Activated CD4-positive, alpha-beta T cell treated with anti-CD3 and anti-CD28 coated beads, Interleukin-2, amount 10 ng/mL, durations not matched to agents 24 days and 14 days (primary cell): ENCODE measurements at regions not wholly inside any gene's neighbourhood (a gene's known extent, or its start where the extent isn't known, plus 50 kb on each side); places are given as distances from the start of the nearest gene placed in this dataset.
"Not testable (repeated sequence)": the region's sequence is repeated elsewhere in the genome, so short reads cannot be mapped to it uniquely, and the experiment has no call there.

Source experiments
- DNase-seq: peaks from one replicate; pipeline ENCODE4 v3.0.0; 2022
- H3K27ac Mint-ChIP-seq: one replicate; pipeline ENCODE4 v1.8.0; 2022; ENCODE audit warnings: mild to moderate bottlenecking, mixed read lengths
- H3K27me3 Mint-ChIP-seq: one replicate; pipeline ENCODE4 v1.8.0; 2022; ENCODE audit warnings: mixed read lengths
- H3K36me3 Mint-ChIP-seq: one replicate; pipeline ENCODE4 v1.8.0; 2022; ENCODE audit warnings: low read depth, mild to moderate bottlenecking, mixed read lengths
- H3K4me1 Mint-ChIP-seq: one replicate; pipeline ENCODE4 v1.8.0; 2021; ENCODE audit warnings: mixed read lengths
- H3K4me3 Mint-ChIP-seq: one replicate; pipeline ENCODE4 v1.8.0; 2022; ENCODE audit warnings: mild to moderate bottlenecking, moderate library complexity, mixed read lengths
- H3K9me3 Mint-ChIP-seq: one replicate; pipeline ENCODE4 v1.8.0; 2021; ENCODE audit warnings: mixed read lengths
- intact Hi-C: fragments of 100-400 bp; cut with micrococcal nuclease; formaldehyde crosslinking; loops from one replicate; pipeline ENCODE4 v1.15.1; 2023

GRCh38 chr15:81653259-81653658 lies 279.2 kb upstream of the TMC3 start:
- Mint-ChIP-seq H3K9me3 (peaks cover 3% of the 10 kb centered on the region), H3K4me1 (no peaks in the 10 kb centered on the region), H3K36me3 (no peaks in the 10 kb centered on the region), H3K27ac (no peak overlapping the region), H3K4me3 (no peak overlapping the region), H3K27me3 (no peaks in the 10 kb centered on the region)
- intact Hi-C loops: no loop called here
- no peak for DNase-seq

DNA sequence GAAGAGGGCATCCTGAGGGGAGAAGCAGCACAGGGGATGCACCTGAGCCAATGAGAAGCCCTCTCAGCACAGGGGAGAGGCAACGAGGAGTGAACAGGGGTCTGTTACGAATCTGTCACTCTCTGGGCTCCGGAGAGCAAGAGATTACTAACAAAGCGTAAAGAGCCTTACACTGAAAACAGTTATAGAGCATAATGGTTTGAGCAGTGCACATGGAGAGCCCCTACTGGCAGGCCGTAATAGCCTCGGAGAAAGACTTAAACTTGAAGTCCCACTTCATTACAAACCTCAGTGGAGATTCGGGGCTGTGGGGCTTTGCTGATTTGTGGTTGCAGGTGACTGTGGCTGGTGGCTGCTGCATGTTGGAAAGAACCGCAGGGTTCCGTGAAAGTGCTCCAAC lies 271.5 kb upstream of the TMC3 start:
- Mint-ChIP-seq H3K36me3 (no peaks in the 10 kb centered on the region), H3K4me3 (no peak overlapping the region), H3K9me3 (no peaks in the 10 kb centered on the region), H3K27ac (no peak overlapping the region), H3K27me3 (no peaks in the 10 kb centered on the region), H3K4me1 (no peaks in the 10 kb centered on the region)
- intact Hi-C loops: no loop called here
- no peak for DNase-seq

DNA sequence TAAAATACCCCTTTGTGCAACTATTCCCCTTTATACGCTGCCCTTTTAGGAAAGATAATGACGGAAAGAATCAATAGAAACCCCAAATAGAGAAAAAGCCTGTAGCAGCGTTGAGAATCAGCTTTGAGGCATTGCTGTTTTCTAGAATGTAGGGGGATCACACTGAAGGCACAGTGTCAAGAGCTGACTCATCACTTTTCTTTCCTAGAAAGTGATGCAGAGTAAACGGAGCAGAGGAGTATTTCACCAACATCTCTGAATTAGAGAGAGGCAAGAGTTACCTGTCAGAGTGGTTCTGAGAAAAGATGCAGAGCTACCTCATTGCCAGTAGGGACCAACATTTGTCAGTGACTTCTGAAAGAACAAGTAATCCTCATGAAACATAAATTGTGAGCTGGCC lies 269.8 kb upstream of the TMC3 start:
- no peaks in the 10 kb centered on the region for H3K27me3 Mint-ChIP-seq
- intact Hi-C loops: no loop called here
- H3K4me3 Mint-ChIP-seq: no peak overlapping the region
- H3K27ac Mint-ChIP-seq: no peak overlapping the region
- no peaks in the 10 kb centered on the region for H3K4me1 Mint-ChIP-seq
- no peaks in the 10 kb centered on the region for H3K9me3 Mint-ChIP-seq
- no peak for DNase-seq
- H3K36me3 Mint-ChIP-seq: no peaks in the 10 kb centered on the region

DNA sequence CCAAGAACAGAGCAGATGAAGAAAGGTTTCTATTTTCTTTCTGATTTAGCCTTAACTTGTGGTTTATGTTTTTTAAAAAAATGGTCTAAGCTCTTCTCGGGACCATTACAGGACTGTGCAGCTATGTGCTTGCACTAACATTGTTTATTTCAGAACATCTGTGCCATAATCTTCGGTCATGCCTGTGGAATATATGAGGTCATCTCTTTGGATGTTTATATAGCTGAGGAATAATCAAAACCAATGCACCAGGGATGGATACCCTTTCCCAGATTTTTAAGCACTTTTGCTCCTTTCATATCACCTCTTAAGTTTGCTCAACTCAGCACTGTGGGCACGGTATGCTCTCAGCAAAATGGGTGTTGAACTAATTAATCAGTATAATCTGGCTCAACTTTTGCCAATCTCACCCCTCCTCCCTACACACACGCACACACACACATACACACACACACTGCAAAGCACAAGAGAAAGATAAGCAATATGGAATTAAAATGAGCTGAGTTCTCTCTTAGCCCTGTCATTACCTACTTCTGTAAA lies 268.5 kb upstream of the TMC3 start:
- Mint-ChIP-seq H3K4me1 (no peaks in the 10 kb centered on the region), H3K27ac (no peak overlapping the region), H3K36me3 (no peaks in the 10 kb centered on the region), H3K9me3 (no peaks in the 10 kb centered on the region), H3K4me3 (no peak overlapping the region), H3K27me3 (no peaks in the 10 kb centered on the region)
- DNase-seq: no peak
- intact Hi-C loops: no loop called here

GRCh38 chr15:81636064-81636463 lies 262.1 kb upstream of the TMC3 start:
- H3K4me1 Mint-ChIP-seq, DNase-seq, H3K9me3 Mint-ChIP-seq, H3K36me3 Mint-ChIP-seq, H3K27ac Mint-ChIP-seq, H3K27me3 Mint-ChIP-seq, intact Hi-C loops, H3K4me3 Mint-ChIP-seq: not testable (repeated sequence)

DNA sequence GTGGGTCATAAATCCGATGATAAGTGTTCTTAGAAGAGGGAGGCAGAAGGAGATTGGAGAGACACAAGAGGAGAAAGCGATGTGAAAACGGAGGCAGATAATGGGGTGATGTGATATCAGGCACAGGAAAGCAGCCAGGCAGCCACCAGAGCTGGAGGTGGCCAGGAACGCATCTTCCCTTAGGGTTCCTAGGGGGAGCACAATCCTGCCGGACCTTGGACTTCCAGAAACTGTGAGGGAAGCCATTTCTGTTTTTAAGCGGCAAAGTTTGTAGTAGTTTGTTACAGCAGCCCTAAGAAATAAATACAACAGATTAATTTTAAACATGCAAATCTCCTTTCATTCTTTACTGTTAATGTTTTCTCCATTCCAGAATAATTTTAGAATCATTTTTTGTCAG lies 259.9 kb upstream of the TMC3 start:
- Mint-ChIP-seq H3K36me3 (no peaks in the 10 kb centered on the region), H3K4me1 (no peaks in the 10 kb centered on the region), H3K4me3 (no peak overlapping the region), H3K27me3 (no peaks in the 10 kb centered on the region), H3K9me3 (no peaks in the 10 kb centered on the region), H3K27ac (no peak overlapping the region)
- intact Hi-C loops: no loop called here
- no peak for DNase-seq

DNA sequence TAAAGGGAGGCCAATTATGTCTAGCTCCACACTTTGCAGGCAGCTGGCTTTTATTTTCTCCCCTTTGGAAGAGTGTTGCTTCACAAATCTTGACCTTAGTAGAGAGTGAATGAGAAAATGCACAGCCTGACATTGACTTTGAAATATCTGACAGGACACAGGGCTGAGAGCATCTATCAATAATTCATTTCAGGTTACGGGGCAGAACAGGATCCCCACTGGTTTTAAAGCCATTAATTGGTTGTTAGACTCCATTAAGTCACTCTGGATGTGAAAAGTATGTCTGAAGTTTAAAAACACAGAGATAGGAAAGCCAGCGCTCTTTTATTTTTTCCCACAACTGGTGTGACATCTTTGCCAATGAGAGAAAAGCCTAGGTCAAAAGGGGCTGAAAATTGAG lies 251.9 kb upstream of the TMC3 start:
- no peak overlapping the region for H3K4me3 Mint-ChIP-seq

DNA sequence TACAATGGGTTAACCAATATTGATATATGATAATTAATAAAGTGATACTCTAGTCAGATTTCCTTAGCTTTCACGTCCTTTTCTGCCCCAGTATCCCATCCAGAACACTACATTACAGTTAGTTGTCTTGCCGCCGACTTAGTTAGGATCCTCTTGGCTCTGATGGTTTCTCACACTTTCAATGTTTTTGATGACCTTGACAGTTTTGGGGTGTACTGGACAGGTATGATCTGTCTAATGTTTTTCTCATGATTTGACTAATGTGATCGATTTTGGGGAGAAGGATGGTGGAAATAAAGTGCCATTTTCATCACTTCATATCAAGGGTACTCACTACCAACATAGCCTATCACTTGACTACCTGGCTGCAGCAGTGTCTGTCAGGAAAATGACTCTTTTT lies 245.0 kb upstream of the TMC3 start:
- Mint-ChIP-seq H3K36me3 (no peaks in the 10 kb centered on the region), H3K4me3 (no peak overlapping the region), H3K27ac (no peak overlapping the region), H3K27me3 (no peaks in the 10 kb centered on the region), H3K9me3 (no peaks in the 10 kb centered on the region), H3K4me1 (no peaks in the 10 kb centered on the region)
- DNase-seq: peak; percentile 20
- intact Hi-C loops: no loop called here

More for the DNA sequence above, 251.9 kb upstream of the TMC3 start:
- Mint-ChIP-seq H3K36me3 (no peaks in the 10 kb centered on the region), H3K27me3 (peaks cover 6% of the 10 kb centered on the region), H3K9me3 (peaks cover 6% of the 10 kb centered on the region), H3K27ac (no peak overlapping the region), H3K4me1 (no peaks in the 10 kb centered on the region)
- intact Hi-C loops: no loop called here
- DNase-seq: peak; percentile 14

DNA sequence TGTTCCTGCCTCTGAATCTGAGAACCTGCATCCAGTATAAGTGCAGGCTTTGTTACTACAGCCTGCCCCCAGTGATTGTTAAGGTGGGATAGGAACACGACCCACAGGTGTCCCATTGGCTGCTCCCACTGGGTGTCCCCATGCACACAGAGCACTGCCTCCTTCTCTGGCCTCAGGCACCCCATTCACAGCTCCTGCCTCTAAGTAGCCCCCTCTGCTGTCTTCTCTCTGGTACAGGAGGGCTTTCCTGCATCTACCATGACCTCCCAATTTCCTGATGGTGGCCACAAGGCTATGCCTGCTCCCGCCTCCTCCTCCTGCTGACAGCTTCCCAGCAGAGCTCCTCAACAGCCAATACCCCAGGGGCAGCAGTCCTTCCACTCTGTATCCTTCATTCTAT lies 238.6 kb upstream of the TMC3 start:
- Mint-ChIP-seq H3K36me3 (no peaks in the 10 kb centered on the region), H3K4me3 (no peak overlapping the region), H3K27me3 (peaks cover 7% of the 10 kb centered on the region), H3K4me1 (no peaks in the 10 kb centered on the region), H3K9me3 (no peaks in the 10 kb centered on the region), H3K27ac (no peak overlapping the region)
- peak; percentile 41 for DNase-seq
- intact Hi-C loops: no loop called here

DNA sequence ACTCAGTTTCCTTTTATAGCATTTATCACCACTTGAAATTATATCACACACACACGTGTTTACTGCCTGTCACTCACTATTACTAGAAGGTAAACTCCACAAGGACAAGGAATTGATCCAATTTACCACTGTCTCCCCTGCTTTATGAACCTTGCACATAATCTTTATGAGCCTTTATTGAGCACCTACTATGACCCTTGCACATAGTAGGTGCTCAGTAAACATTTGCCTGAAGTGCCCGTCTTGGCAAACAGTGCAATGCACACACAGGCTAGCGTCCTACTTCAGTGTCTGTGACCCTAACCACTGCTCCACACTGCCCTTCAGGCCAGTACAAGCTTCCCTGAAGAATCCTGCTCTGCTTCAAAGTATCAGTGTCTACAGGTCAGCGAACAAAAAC lies 237.7 kb upstream of the TMC3 start:
- intact Hi-C loops: no loop called here
- no peaks in the 10 kb centered on the region for H3K36me3 Mint-ChIP-seq
- H3K27ac Mint-ChIP-seq: no peak overlapping the region
- DNase-seq: peak; percentile 24
- peaks cover 7% of the 10 kb centered on the region for H3K27me3 Mint-ChIP-seq
- H3K9me3 Mint-ChIP-seq: no peaks in the 10 kb centered on the region
- no peaks in the 10 kb centered on the region for H3K4me1 Mint-ChIP-seq
- no peak overlapping the region for H3K4me3 Mint-ChIP-seq

GRCh38 chr15:81608309-81608829 lies 234.4 kb upstream of the TMC3 start:
- intact Hi-C loops: no loop called here
- H3K27ac Mint-ChIP-seq: no peak overlapping the region
- no peaks in the 10 kb centered on the region for H3K36me3 Mint-ChIP-seq
- H3K4me3 Mint-ChIP-seq: no peak overlapping the region
- peaks cover 7% of the 10 kb centered on the region for H3K27me3 Mint-ChIP-seq
- DNase-seq: no peak
- no peaks in the 10 kb centered on the region for H3K9me3 Mint-ChIP-seq
- H3K4me1 Mint-ChIP-seq: no peaks in the 10 kb centered on the region

- Mint-ChIP-seq H3K4me1 (no peaks in the 10 kb centered on the region), H3K4me3 (no peak overlapping the region), H3K27ac (no peak overlapping the region), H3K9me3 (no peaks in the 10 kb centered on the region), H3K36me3 (no peaks in the 10 kb centered on the region), H3K27me3 (peaks cover 4% of the 10 kb centered on the region)
- intact Hi-C loops: no loop called here
- DNase-seq: no peak
Observed at GRCh38 chr15:81604713-81605112, 230.7 kb upstream of the TMC3 start.

- no peaks in the 10 kb centered on the region for H3K4me1 Mint-ChIP-seq
- no peaks in the 10 kb centered on the region for H3K9me3 Mint-ChIP-seq
- no peak overlapping the region for H3K27ac Mint-ChIP-seq
- intact Hi-C loops: no loop called here
- no peak for DNase-seq
- H3K4me3 Mint-ChIP-seq: no peak overlapping the region
- H3K27me3 Mint-ChIP-seq: no peaks in the 10 kb centered on the region
- no peaks in the 10 kb centered on the region for H3K36me3 Mint-ChIP-seq
Observed at GRCh38 chr15:81596159-81596865, 222.3 kb upstream of the TMC3 start.

DNA sequence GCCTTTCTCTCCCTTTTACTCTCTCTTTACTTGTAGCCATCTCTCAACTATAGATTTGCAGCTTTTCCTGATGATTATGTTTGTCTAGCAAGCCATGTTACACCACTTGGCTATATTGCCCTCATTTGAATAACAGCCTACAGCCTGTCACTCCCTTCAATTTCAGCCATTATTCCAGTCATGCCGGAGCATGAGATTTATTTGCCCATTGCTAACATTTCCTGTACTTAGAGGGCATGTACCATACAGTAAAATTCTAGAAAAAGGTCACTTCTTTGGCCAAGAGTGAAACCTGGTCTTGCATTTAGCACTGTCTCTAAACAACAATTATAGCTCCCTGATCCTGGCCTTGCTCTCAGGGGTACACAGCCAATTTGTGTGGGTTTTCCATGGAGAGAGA lies 221.7 kb upstream of the TMC3 start:
- no peaks in the 10 kb centered on the region for H3K27me3 Mint-ChIP-seq
- H3K36me3 Mint-ChIP-seq: no peaks in the 10 kb centered on the region
- no peak for DNase-seq
- no peak overlapping the region for H3K27ac Mint-ChIP-seq
- H3K9me3 Mint-ChIP-seq: no peaks in the 10 kb centered on the region
- H3K4me3 Mint-ChIP-seq: no peak overlapping the region
- intact Hi-C loops: no loop called here
- no peaks in the 10 kb centered on the region for H3K4me1 Mint-ChIP-seq

GRCh38 chr15:81589671-81590070 lies 215.7 kb upstream of the TMC3 start:
- Mint-ChIP-seq H3K27ac (no peak overlapping the region), H3K4me1 (no peaks in the 10 kb centered on the region), H3K27me3 (peaks cover 3% of the 10 kb centered on the region), H3K4me3 (no peak overlapping the region), H3K36me3 (no peaks in the 10 kb centered on the region), H3K9me3 (no peaks in the 10 kb centered on the region)
- no peak for DNase-seq
- intact Hi-C loops: no loop called here
